Glutamatergic neuron (in vitro differentiated cells): ENCODE measurements at regions not wholly inside any gene's neighbourhood (a gene's known extent, or its start where the extent isn't known, plus 50 kb on each side); places are given as distances from the start of the nearest gene placed in this dataset.

ENCODE experiments used
- DNase-seq: peaks from one replicate; pipeline ENCODE4 v3.0.0; 2022
- H3K27ac Mint-ChIP-seq: one replicate; pipeline ENCODE4 v1.8.0; 2020; ENCODE audit warnings: mild to moderate bottlenecking, mixed read lengths, inconsistent platforms; ENCODE audit not compliant: unreplicated experiment
- H3K27me3 Mint-ChIP-seq: one replicate; pipeline ENCODE4 v1.8.0; 2020; ENCODE audit warnings: mild to moderate bottlenecking, moderate library complexity, mixed read lengths, inconsistent platforms; ENCODE audit not compliant: unreplicated experiment
- H3K36me3 Mint-ChIP-seq: one replicate; pipeline ENCODE4 v1.8.0; 2020; ENCODE audit warnings: mild to moderate bottlenecking, mixed read lengths, inconsistent platforms; ENCODE audit not compliant: unreplicated experiment
- H3K4me1 Mint-ChIP-seq: one replicate; pipeline ENCODE4 v1.8.0; 2020; ENCODE audit warnings: mild to moderate bottlenecking, low read depth, mixed read lengths, inconsistent platforms; ENCODE audit not compliant: unreplicated experiment
- H3K4me3 Mint-ChIP-seq: one replicate; pipeline ENCODE4 v1.8.0; 2020; ENCODE audit warnings: mild to moderate bottlenecking, mixed read lengths, inconsistent platforms; ENCODE audit not compliant: unreplicated experiment
- H3K9me3 Mint-ChIP-seq: one replicate; pipeline ENCODE4 v1.8.0; 2020; ENCODE audit warnings: mild to moderate bottlenecking, moderate library complexity, mixed read lengths, inconsistent platforms; ENCODE audit not compliant: unreplicated experiment
- CTCF ChIP-seq: fragments of 200-600 bp; sonication (generic); IDR thresholded peaks from one replicate; pipeline ENCODE4 v1.5.0; 2021; ENCODE audit not compliant: partially characterized antibody, unreplicated experiment

GRCh38 chr7:84582747-84583146 lies 388.2 kb upstream of the SEMA3A start:
- Mint-ChIP-seq H3K27me3 (no peaks in the 10 kb centered on the region), H3K4me1 (no peaks in the 10 kb centered on the region), H3K9me3 (no peaks in the 10 kb centered on the region), H3K4me3 (no peak overlapping the region), H3K36me3 (no peaks in the 10 kb centered on the region), H3K27ac (no peak overlapping the region)
- DNase-seq = no peak
- no peak for TF ChIP-seq CTCF

GRCh38 chr7:84578825-84579224 lies 384.2 kb upstream of the SEMA3A start:
- no peak for DNase-seq
- Mint-ChIP-seq H3K27me3 (no peaks in the 10 kb centered on the region), H3K27ac (no peak overlapping the region), H3K36me3 (no peaks in the 10 kb centered on the region), H3K4me3 (no peak overlapping the region), H3K9me3 (no peaks in the 10 kb centered on the region), H3K4me1 (no peaks in the 10 kb centered on the region)
- TF ChIP-seq CTCF = no peak

GRCh38 chr7:84568781-84569180 lies 374.2 kb upstream of the SEMA3A start:
- H3K27me3 Mint-ChIP-seq = no peaks in the 10 kb centered on the region
- no peak overlapping the region for H3K4me3 Mint-ChIP-seq
- H3K9me3 Mint-ChIP-seq = no peaks in the 10 kb centered on the region
- no peak for TF ChIP-seq CTCF
- H3K4me1 Mint-ChIP-seq = no peaks in the 10 kb centered on the region
- H3K27ac Mint-ChIP-seq = no peak overlapping the region
- no peak for DNase-seq
- no peaks in the 10 kb centered on the region for H3K36me3 Mint-ChIP-seq

GRCh38 chr7:84565345-84566074 lies 370.9 kb upstream of the SEMA3A start:
- no peaks in the 10 kb centered on the region for H3K27me3 Mint-ChIP-seq
- DNase-seq = no peak
- no peaks in the 10 kb centered on the region for H3K9me3 Mint-ChIP-seq
- no peak for TF ChIP-seq CTCF
- H3K4me3 Mint-ChIP-seq = no peak overlapping the region
- no peak overlapping the region for H3K27ac Mint-ChIP-seq
- H3K4me1 Mint-ChIP-seq = no peaks in the 10 kb centered on the region
- no peaks in the 10 kb centered on the region for H3K36me3 Mint-ChIP-seq

GRCh38 chr7:84553711-84554110 lies 359.1 kb upstream of the SEMA3A start:
- no peak for DNase-seq
- TF ChIP-seq CTCF = no peak
- Mint-ChIP-seq H3K27me3 (no peaks in the 10 kb centered on the region), H3K36me3 (peaks cover 6% of the 10 kb centered on the region), H3K4me3 (no peak overlapping the region), H3K27ac (no peak overlapping the region), H3K4me1 (peaks cover under 1% of the 10 kb centered on the region), H3K9me3 (peaks cover 5% of the 10 kb centered on the region)
